ENCODE measurements at regions not wholly inside any gene's neighbourhood (a gene's known extent, or its start where the extent isn't known, plus 50 kb on each side); places are given as distances from the start of the nearest gene placed in this dataset.
"Not testable (repeated sequence)": the region's sequence is repeated elsewhere in the genome, so short reads cannot be mapped to it uniquely, and the experiment has no call there.

GRCh38 chr14:34085695-34086094 lies 134.8 kb upstream of the EGLN3 start:
- no peak for DNase-seq

DNA sequence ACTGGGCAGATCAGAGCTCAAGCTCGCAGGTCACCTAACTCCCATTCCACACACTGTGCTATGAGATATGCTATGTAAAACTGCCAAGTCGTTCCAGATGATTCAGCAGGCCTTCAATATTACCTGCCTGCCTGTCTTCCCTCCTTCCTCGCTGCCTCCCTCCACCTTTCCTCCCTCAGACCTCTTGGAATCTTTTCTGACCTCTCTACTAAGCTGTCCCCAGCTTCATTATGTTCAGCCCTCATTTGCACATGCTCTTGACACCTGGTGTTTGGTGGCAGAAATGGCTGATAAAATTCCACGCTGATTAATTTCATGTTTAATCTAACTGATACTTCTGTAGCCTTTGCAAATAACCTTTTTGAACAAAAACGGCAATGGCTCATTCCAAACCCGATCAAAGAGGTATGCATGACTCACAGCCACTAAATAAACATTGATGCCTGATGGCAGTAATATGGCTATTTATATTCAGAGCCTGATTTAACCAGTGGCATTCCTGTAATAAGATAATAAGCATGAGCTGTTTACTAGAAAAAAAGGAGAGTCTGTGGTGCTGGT lies 130.8 kb upstream of the EGLN3 start:
- no peak for DNase-seq

- no peak for DNase-seq
Measured at GRCh38 chr14:34081101-34081575, 130.3 kb upstream of the EGLN3 start.

DNA sequence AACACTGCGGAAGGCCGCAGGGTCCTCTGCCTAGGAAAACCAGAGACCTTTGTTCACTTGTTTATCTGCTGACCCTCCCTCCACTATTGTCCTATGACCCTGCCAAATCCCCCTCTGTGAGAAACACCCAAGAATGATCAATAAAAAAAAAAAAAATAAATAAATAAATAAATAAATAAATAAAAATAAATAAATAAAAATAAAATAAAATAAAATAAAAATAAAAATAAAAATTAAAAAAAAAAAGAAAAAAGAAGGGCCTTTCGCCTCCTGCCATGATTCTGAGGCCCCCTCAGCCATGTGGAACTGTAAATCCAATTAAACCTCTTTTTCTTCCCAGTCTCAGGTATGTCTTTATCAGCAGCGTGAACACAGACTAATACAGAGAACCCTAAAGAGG lies 128.8 kb upstream of the EGLN3 start:
- DNase-seq: not testable (repeated sequence)

- no peak for DNase-seq
Measured at GRCh38 chr14:34078117-34078743, 127.4 kb upstream of the EGLN3 start.

DNA sequence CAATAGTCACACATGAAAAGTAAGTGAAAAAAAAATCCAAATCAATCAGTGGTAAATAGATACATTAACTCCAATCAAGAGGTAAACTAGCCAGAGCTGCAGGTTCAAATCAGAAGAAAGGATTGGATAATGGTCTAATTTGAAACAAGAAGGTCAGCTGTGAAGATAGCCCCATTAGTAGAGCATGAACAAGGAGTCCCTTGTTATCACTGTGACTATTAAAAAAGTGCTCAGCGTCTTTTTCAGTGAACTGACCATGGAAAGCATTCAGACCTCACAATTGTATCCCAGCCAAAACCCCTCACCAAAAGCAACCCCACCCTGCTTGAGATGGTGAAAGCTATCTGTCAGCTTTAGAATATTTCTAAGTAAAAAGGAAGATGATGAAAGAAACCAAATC lies 125.0 kb upstream of the EGLN3 start:
- DNase-seq: no peak

GRCh38 chr14:34075042-34075744 lies 124.3 kb upstream of the EGLN3 start:
- DNase-seq: no peak

GRCh38 chr14:34072921-34073320 lies 122.0 kb upstream of the EGLN3 start:
- DNase-seq: no peak

DNA sequence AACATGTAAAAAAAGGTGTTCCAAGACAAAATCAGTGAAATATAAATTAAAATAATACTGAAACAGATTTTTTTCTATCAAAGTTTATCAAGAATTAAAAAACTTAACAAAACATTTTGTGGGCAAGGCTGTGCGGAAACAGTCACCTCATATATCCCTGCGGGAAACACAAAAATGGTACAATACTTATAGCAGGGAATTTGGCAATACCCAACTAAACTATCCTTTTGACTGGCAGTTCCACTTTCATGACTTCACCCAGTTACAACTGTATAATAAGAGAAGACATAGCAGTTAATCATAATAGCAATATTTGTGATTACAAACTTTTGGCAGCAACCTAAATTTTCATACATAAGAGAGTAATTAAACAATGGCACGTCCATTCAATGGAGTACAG lies 121.5 kb upstream of the EGLN3 start:
- no peak for DNase-seq

GRCh38 chr14:34070917-34071407 lies 120.1 kb upstream of the EGLN3 start:
- DNase-seq: no peak

DNA sequence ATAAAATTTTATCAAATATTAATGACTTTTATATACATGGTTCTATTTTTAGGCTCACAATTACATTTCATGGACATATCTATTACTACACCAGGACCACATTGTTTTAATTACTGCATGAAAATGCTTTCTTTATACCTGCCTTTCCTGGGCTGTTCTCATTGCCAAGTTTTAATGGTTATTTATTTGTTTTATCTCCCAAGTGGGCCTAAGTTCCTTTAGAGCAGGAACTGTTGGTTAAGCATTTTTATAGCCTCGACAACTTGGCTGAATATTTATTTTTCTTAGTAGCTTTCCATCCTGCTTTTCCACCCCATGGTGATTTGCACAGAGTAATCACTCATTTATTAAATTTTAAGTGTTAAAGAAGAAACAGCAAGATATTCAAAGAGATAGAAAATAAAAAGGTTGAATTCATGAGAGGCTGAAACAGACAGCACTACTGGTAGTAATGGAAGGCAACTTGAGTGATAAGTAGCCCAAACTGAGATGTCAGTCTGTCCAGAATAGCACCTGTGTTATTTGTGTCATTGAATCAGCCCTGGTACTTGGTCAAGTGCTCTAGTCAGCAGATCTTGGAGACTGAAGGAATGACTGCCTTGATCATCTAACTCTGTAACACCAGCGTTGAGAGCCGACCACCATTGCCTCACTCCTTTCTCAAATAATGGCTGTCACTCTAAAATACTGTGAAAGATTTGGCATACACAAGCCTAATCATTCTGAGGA lies 119.1 kb upstream of the EGLN3 start:
- no peak for DNase-seq

DNA sequence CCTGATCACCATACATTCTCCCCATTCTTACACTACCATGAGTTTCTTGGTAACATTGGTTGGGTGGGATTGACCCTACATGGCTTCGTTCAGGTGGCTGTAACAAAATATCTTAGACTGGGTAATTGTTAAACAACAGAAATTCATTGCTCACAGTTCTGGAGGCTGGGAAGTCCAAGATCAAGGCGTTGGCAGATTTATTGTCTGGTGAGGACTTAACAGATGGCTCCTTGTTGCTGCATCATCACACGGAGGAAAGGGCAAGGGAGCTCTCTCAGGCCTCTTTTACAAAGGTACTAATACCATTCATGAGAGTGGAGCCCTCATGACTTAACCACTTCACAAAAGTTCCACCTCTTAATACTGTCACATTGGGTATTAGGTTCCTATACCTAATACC lies 116.7 kb upstream of the EGLN3 start:
- DNase-seq: no peak

GRCh38 chr14:34065690-34066391 lies 115.0 kb upstream of the EGLN3 start:
- DNase-seq: no peak

DNA sequence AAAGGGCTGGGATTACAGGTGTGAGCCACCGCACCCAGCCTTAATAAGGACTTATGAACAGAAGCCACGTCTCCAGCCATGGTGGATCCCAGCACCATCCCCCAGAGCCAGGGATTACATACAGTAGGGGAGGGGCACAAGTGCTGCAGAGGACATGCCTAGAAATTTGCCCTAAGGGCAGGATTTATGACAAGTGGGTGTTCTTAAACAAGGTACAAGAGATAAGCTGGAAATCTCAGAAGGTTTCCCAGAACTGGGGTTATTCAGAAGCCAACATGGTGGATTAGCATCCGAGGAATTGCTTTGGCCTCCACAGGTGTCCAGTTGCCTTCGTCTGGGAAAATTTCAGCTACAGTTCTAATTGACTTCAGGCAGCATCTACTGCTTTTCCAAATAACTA lies 114.4 kb upstream of the EGLN3 start:
- no peak for DNase-seq

DNA sequence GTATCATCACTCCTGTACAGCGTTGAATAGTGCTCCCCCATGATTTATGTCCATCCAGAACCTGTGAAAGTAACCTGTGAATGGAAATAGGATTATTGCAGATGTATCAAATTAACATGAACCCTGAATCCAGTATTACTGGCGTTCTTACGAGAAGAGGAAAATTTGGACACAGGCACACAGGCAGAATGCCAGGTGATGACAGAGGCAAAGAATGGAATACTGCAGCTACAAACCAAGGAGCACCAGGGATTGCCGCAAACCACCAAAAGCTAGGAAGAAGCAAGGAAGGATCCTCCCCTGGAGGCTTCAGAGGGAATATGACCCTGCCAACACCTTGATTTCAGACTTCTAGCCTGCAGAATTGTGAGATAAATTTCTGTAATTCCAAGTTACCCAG lies 113.5 kb upstream of the EGLN3 start:
- DNase-seq: no peak

DNA sequence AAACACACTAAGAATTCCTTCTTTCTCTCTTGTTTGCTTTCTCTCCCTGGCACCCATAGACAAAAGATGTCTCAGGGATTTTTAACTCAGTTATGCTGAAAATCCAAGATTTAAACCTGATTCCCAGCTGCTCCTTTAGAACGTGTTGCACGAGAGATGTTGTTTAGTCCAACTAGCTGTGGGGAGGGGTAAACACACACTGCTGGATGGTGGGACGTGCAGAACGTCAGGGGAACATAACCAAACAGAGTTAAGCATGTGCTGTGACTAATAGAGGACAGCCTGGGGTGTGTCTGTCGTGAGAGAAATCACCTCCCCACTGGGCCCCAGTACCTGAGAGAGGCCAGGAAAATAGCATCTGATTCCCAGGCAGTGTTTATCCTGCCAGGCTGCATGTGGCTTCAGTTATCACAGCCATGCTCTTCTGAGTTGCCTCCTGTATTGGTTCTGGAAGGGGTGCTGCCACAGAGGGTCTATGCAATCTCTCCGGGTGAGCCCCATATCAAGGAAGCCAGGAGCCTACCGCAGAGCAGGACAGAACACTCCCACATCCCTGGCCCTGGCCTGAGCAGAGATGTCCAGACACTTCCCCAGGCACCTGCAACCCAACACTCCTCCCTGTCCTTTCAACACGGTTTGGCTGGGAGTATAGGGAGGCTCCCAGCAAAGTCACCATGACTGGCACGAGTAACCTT lies 112.7 kb upstream of the EGLN3 start:
- no peak for DNase-seq

GRCh38 chr14:34063042-34063441 lies 112.2 kb upstream of the EGLN3 start:
- no peak for DNase-seq

- no peak for DNase-seq
Measured at GRCh38 chr14:34062353-34062973, 111.6 kb upstream of the EGLN3 start.

GRCh38 chr14:34060651-34060999 lies 109.8 kb upstream of the EGLN3 start:
- DNase-seq: no peak

DNA sequence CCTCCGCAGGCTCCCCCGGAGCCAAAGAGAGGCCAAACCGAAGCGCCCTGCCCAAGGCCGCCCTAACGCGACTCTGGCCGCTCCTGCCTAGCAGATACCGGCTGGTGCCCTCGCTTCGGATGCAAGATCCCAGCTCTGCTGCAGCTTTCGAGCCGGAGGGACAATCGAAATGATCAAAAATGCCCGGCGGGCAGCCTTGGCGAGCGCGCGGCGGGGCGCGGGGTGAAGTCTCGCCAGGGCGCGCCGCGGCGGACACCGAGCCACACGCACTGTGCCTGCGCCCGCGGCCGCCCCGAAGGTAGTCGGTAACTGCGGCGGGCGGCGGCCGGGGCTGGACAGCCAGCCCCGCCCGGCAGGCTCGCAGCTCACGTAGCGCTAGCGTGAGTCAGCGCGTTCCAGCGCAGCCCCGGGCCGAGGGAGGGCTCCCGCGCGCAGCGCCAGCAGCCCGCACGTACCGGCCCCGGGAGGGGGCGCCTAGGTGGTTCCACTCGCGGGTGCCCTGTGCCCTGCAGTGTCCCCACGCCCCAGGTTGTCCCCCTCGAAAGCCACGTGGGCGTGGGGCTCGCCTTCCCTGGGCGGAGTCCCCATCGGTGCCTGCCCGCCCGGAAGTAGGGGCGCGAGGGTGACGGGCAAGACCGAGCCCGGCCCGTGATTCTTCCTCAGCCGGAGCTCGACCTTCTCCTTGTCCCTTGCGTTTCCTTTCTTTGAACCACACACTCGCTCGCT lies 109.2 kb upstream of the EGLN3 start:
- DNase-seq: peak; percentile 13 to 84 (median 22)
